Activated T-helper 17 cell treated with anti-CD3 and anti-CD28 coated beads, Interleukin-2, amount 50 U/mL, for 72 hours (primary cell): ENCODE measurements at regions not wholly inside any gene's neighbourhood (a gene's known extent, or its start where the extent isn't known, plus 50 kb on each side); places are given as distances from the start of the nearest gene placed in this dataset.

Source experiments
- ATAC-seq: fragments of 150-1000 bp; cut with Tn5 transposase; replicated peaks from 2 replicates; pipeline ENCODE4 v1.10.0; 2021; ENCODE audit warnings: mild to moderate bottlenecking, moderate library complexity
- H3K27ac Mint-ChIP-seq: one replicate; pipeline ENCODE4 v1.8.0; 2022; ENCODE audit warnings: mixed read lengths
- H3K27me3 Mint-ChIP-seq: one replicate; pipeline ENCODE4 v1.8.0; 2022; ENCODE audit warnings: mixed read lengths
- H3K36me3 Mint-ChIP-seq: one replicate; pipeline ENCODE4 v1.8.0; 2022; ENCODE audit warnings: low read depth, mild to moderate bottlenecking, mixed read lengths
- H3K4me1 Mint-ChIP-seq: one replicate; pipeline ENCODE4 v1.8.0; 2022; ENCODE audit warnings: mixed read lengths
- H3K4me3 Mint-ChIP-seq: one replicate; pipeline ENCODE4 v1.8.0; 2022; ENCODE audit warnings: mild to moderate bottlenecking, mixed read lengths
- H3K9me3 Mint-ChIP-seq: one replicate; pipeline ENCODE4 v1.8.0; 2022; ENCODE audit warnings: mixed read lengths

GRCh38 chr4:34566091-34566490 lies 1678.2 kb downstream of the ARAP2 start:
- H3K27ac Mint-ChIP-seq, result no peak overlapping the region
- ATAC-seq, result no peak

GRCh38 chr4:34572026-34572425 lies 1672.3 kb downstream of the ARAP2 start:
- Mint-ChIP-seq H3K4me1 (no peaks in the 10 kb centered on the region), H3K4me3 (no peak overlapping the region), H3K27ac (no peak overlapping the region), H3K36me3 (no peaks in the 10 kb centered on the region), H3K27me3 (no peaks in the 10 kb centered on the region), H3K9me3 (peaks cover 10% of the 10 kb centered on the region)
- no peak for ATAC-seq

More at GRCh38 chr4:34566091-34566490, 1678.2 kb downstream of the ARAP2 start:
- Mint-ChIP-seq H3K36me3 (no peaks in the 10 kb centered on the region), H3K4me3 (no peak overlapping the region), H3K27me3 (no peaks in the 10 kb centered on the region), H3K4me1 (no peaks in the 10 kb centered on the region), H3K9me3 (peaks cover 8% of the 10 kb centered on the region)

- H3K4me3 Mint-ChIP-seq, result no peak overlapping the region
- peaks cover 3% of the 10 kb centered on the region for H3K9me3 Mint-ChIP-seq
- no peak for ATAC-seq
- H3K4me1 Mint-ChIP-seq, result no peaks in the 10 kb centered on the region
- H3K27me3 Mint-ChIP-seq, result no peaks in the 10 kb centered on the region
- H3K36me3 Mint-ChIP-seq, result no peaks in the 10 kb centered on the region
- H3K27ac Mint-ChIP-seq, result no peak overlapping the region
These were observed 1629.0 kb downstream of the ARAP2 start for GRCh38 chr4:34615315-34615714.

GRCh38 chr4:34619531-34620162 lies 1624.7 kb downstream of the ARAP2 start:
- Mint-ChIP-seq H3K36me3 (no peaks in the 10 kb centered on the region), H3K27ac (no peak overlapping the region), H3K27me3 (no peaks in the 10 kb centered on the region), H3K9me3 (peaks cover 7% of the 10 kb centered on the region), H3K4me1 (no peaks in the 10 kb centered on the region), H3K4me3 (no peak overlapping the region)
- ATAC-seq, result no peak

- no peak overlapping the region for H3K27ac Mint-ChIP-seq
- peaks cover 8% of the 10 kb centered on the region for H3K9me3 Mint-ChIP-seq
- no peak for ATAC-seq
- no peaks in the 10 kb centered on the region for H3K27me3 Mint-ChIP-seq
- H3K36me3 Mint-ChIP-seq, result no peaks in the 10 kb centered on the region
- no peak overlapping the region for H3K4me3 Mint-ChIP-seq
- H3K4me1 Mint-ChIP-seq, result no peaks in the 10 kb centered on the region
These were observed 1615.8 kb downstream of the ARAP2 start for GRCh38 chr4:34628471-34628870.

- H3K36me3 Mint-ChIP-seq, result no peaks in the 10 kb centered on the region
- H3K9me3 Mint-ChIP-seq, result peaks cover 8% of the 10 kb centered on the region
- H3K4me3 Mint-ChIP-seq, result no peak overlapping the region
- no peaks in the 10 kb centered on the region for H3K4me1 Mint-ChIP-seq
- no peak overlapping the region for H3K27ac Mint-ChIP-seq
- no peaks in the 10 kb centered on the region for H3K27me3 Mint-ChIP-seq
- ATAC-seq, result no peak
These were observed 1614.9 kb downstream of the ARAP2 start for GRCh38 chr4:34629451-34629850.

GRCh38 chr4:34633241-34633640 lies 1611.1 kb downstream of the ARAP2 start:
- no peak overlapping the region for H3K27ac Mint-ChIP-seq
- no peak for ATAC-seq

GRCh38 chr4:34636623-34637022 lies 1607.7 kb downstream of the ARAP2 start:
- Mint-ChIP-seq H3K27me3 (no peaks in the 10 kb centered on the region), H3K9me3 (peaks cover 10% of the 10 kb centered on the region), H3K4me1 (no peaks in the 10 kb centered on the region), H3K27ac (no peak overlapping the region), H3K36me3 (no peaks in the 10 kb centered on the region), H3K4me3 (no peak overlapping the region)
- ATAC-seq, result no peak

More at GRCh38 chr4:34633241-34633640, 1611.1 kb downstream of the ARAP2 start:
- peaks cover 3% of the 10 kb centered on the region for H3K9me3 Mint-ChIP-seq
- H3K4me3 Mint-ChIP-seq, result no peak overlapping the region
- no peaks in the 10 kb centered on the region for H3K4me1 Mint-ChIP-seq
- no peaks in the 10 kb centered on the region for H3K27me3 Mint-ChIP-seq
- no peaks in the 10 kb centered on the region for H3K36me3 Mint-ChIP-seq

GRCh38 chr4:34643476-34643875 lies 1600.8 kb downstream of the ARAP2 start:
- no peaks in the 10 kb centered on the region for H3K27me3 Mint-ChIP-seq
- no peaks in the 10 kb centered on the region for H3K4me1 Mint-ChIP-seq
- H3K36me3 Mint-ChIP-seq, result no peaks in the 10 kb centered on the region
- no peak for ATAC-seq
- H3K4me3 Mint-ChIP-seq, result no peak overlapping the region
- no peak overlapping the region for H3K27ac Mint-ChIP-seq
- H3K9me3 Mint-ChIP-seq, result peaks cover 18% of the 10 kb centered on the region

- H3K27me3 Mint-ChIP-seq, result no peaks in the 10 kb centered on the region
- peaks cover 18% of the 10 kb centered on the region for H3K9me3 Mint-ChIP-seq
- H3K27ac Mint-ChIP-seq, result no peak overlapping the region
- H3K4me1 Mint-ChIP-seq, result no peaks in the 10 kb centered on the region
- H3K36me3 Mint-ChIP-seq, result no peaks in the 10 kb centered on the region
- ATAC-seq, result no peak
- no peak overlapping the region for H3K4me3 Mint-ChIP-seq
These were observed 1599.7 kb downstream of the ARAP2 start for GRCh38 chr4:34644579-34645115.

- Mint-ChIP-seq H3K27ac (no peak overlapping the region), H3K36me3 (no peaks in the 10 kb centered on the region), H3K9me3 (peaks cover 12% of the 10 kb centered on the region), H3K4me1 (no peaks in the 10 kb centered on the region), H3K4me3 (no peak overlapping the region), H3K27me3 (no peaks in the 10 kb centered on the region)
- no peak for ATAC-seq
These were observed 1594.6 kb downstream of the ARAP2 start for GRCh38 chr4:34649716-34650115.

- H3K27me3 Mint-ChIP-seq, result no peaks in the 10 kb centered on the region
- peaks cover 15% of the 10 kb centered on the region for H3K9me3 Mint-ChIP-seq
- H3K4me1 Mint-ChIP-seq, result no peaks in the 10 kb centered on the region
- no peak overlapping the region for H3K27ac Mint-ChIP-seq
- H3K36me3 Mint-ChIP-seq, result no peaks in the 10 kb centered on the region
- no peak overlapping the region for H3K4me3 Mint-ChIP-seq
- no peak for ATAC-seq
These were observed 1580.3 kb downstream of the ARAP2 start for GRCh38 chr4:34664051-34664450.

GRCh38 chr4:34676400-34676799 lies 1567.9 kb downstream of the ARAP2 start:
- no peaks in the 10 kb centered on the region for H3K36me3 Mint-ChIP-seq

GRCh38 chr4:34678431-34678830 lies 1565.9 kb downstream of the ARAP2 start:
- no peak for ATAC-seq
- no peaks in the 10 kb centered on the region for H3K36me3 Mint-ChIP-seq
- H3K9me3 Mint-ChIP-seq, result peaks cover 7% of the 10 kb centered on the region
- H3K4me3 Mint-ChIP-seq, result no peak overlapping the region
- no peak overlapping the region for H3K27ac Mint-ChIP-seq
- no peaks in the 10 kb centered on the region for H3K4me1 Mint-ChIP-seq
- H3K27me3 Mint-ChIP-seq, result no peaks in the 10 kb centered on the region

More at GRCh38 chr4:34676400-34676799, 1567.9 kb downstream of the ARAP2 start:
- H3K9me3 Mint-ChIP-seq, result peaks cover 18% of the 10 kb centered on the region
- H3K4me3 Mint-ChIP-seq, result no peak overlapping the region
- no peak for ATAC-seq
- no peaks in the 10 kb centered on the region for H3K27me3 Mint-ChIP-seq
- no peak overlapping the region for H3K27ac Mint-ChIP-seq
- no peaks in the 10 kb centered on the region for H3K4me1 Mint-ChIP-seq

GRCh38 chr4:34679228-34679627 lies 1565.1 kb downstream of the ARAP2 start:
- Mint-ChIP-seq H3K27ac (no peak overlapping the region), H3K36me3 (no peaks in the 10 kb centered on the region), H3K9me3 (peaks cover 7% of the 10 kb centered on the region), H3K27me3 (no peaks in the 10 kb centered on the region), H3K4me3 (no peak overlapping the region), H3K4me1 (no peaks in the 10 kb centered on the region)
- no peak for ATAC-seq
